Right lobe of liver (tissue), 6 donors: ENCODE measurements at regions not wholly inside any gene's neighbourhood (a gene's known extent, or its start where the extent isn't known, plus 50 kb on each side); places are given as distances from the start of the nearest gene placed in this dataset.

Source experiments
- ATAC-seq, 4 donors: fragments of 200-7000 bp; cut with Tn5 transposase; one replicate each; pipeline ENCODE4 v1.9.1; 2020; ENCODE audit warnings: mild to moderate bottlenecking in 4 of 4, moderate library complexity in 4 of 4
- DNase-seq, 3 donors: peaks; one replicate each; pipeline ENCODE4 v3.0.0-alpha.2; 2020
- H3K27ac ChIP-seq, 3 donors: fragments of 200-600 bp; one replicate each; pipeline ENCODE4 v1.8.0; 2022
- H3K27me3 ChIP-seq, 2 donors: fragments of 200-600 bp; one replicate each; pipeline ENCODE4 v1.8.0; 2022
- H3K36me3 ChIP-seq, 4 donors: fragments of 200-600 bp; sonication (generic) in 1 of 4; one replicate each; pipeline versions ENCODE4 v1.5.1 to v1.8.0; 2017 to 2022; ENCODE audit warnings: control low read depth in 1 of 4
- H3K4me1 ChIP-seq, 4 donors: fragments of 200-600 bp; sonication (generic) in 1 of 4; one replicate each; pipeline versions ENCODE4 v1.5.1 to v1.8.0; 2017 to 2022; ENCODE audit warnings: control low read depth in 1 of 4
- H3K4me3 ChIP-seq, 3 donors: fragments of 200-600 bp; one replicate each; pipeline ENCODE4 v1.8.0; 2022
- H3K9me3 ChIP-seq, 4 donors: fragments of 200-600 bp; sonication (generic) in 1 of 4; one replicate each; pipeline versions ENCODE4 v1.5.1 to v1.8.0; 2017 to 2022; ENCODE audit warnings: control low read depth in 1 of 4
- POLR2A ChIP-seq: fragments of 450-650 bp; IDR thresholded peaks from one replicate; pipeline ENCODE4 v1.6.1; 2017; ENCODE audit warnings: antibody characterized with exemption, mild to moderate bottlenecking
- WGBS: methylation state at CpG from one replicate; pipeline ENCODE4 v1.1.6; 2018; ENCODE audit warnings: low coverage, low lambda C conversion rate; ENCODE audit not compliant: insufficient coverage; ENCODE audit errors: missing lambda C conversion rate; 5-methylcytosine and 5-hydroxymethylcytosine counted together
- intact Hi-C, 2 donors: fragments of 100-400 bp; cut with DNase I; formaldehyde crosslinking; loops; one replicate each; pipeline versions ENCODE4 v1.11.2 to v1.14.1; 2022
- TF ChIP-seq, protein P1 (sequence below), 4 donors: fragments of 200-600 bp in 3 of 4; fragments of 450-650 bp in 1 of 4; IDR thresholded peaks; one replicate each; pipeline versions ENCODE4 v1.5.1 to v1.8.0; 2016 to 2022; ENCODE audit warnings: antibody characterized with exemption in 4 of 4, mild to moderate bottlenecking in 2 of 4
- donor health status: DM: no; HTN: yes; CAD: no.
- donor health status: DM: no; HTN: no; CAD: no.
- donor health status: DM: no; HTN: no; CAD: no.
- donor health status: DM: no; HTN: yes; CAD: no.
- donor health status: DM: no; HTN: yes; CAD: no.

- H3K36me3 ChIP-seq: no peaks in the 10 kb centered on the region
- no peaks in the 10 kb centered on the region for H3K27me3 ChIP-seq
- DNase-seq (no peak), ATAC-seq (no peak)
- H3K9me3 ChIP-seq: no peaks in the 10 kb centered on the region
- intact Hi-C loops: no loop called here
- H3K4me1 ChIP-seq: no peaks in the 10 kb centered on the region
- no peak for TF ChIP-seq POLR2A
- TF ChIP-seq, protein P1, sequence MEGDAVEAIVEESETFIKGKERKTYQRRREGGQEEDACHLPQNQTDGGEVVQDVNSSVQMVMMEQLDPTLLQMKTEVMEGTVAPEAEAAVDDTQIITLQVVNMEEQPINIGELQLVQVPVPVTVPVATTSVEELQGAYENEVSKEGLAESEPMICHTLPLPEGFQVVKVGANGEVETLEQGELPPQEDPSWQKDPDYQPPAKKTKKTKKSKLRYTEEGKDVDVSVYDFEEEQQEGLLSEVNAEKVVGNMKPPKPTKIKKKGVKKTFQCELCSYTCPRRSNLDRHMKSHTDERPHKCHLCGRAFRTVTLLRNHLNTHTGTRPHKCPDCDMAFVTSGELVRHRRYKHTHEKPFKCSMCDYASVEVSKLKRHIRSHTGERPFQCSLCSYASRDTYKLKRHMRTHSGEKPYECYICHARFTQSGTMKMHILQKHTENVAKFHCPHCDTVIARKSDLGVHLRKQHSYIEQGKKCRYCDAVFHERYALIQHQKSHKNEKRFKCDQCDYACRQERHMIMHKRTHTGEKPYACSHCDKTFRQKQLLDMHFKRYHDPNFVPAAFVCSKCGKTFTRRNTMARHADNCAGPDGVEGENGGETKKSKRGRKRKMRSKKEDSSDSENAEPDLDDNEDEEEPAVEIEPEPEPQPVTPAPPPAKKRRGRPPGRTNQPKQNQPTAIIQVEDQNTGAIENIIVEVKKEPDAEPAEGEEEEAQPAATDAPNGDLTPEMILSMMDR (IDR thresholded peaks at IDR 0.05): no peak
- H3K27ac ChIP-seq: no peak overlapping the region
- no peak overlapping the region for H3K4me3 ChIP-seq
- 64% methylated on average over 7 of the region's 8 CpGs for WGBS
These were observed 216.3 kb downstream of the ERMARD start for GRCh38 chr6:169967687-169968086.

DNA sequence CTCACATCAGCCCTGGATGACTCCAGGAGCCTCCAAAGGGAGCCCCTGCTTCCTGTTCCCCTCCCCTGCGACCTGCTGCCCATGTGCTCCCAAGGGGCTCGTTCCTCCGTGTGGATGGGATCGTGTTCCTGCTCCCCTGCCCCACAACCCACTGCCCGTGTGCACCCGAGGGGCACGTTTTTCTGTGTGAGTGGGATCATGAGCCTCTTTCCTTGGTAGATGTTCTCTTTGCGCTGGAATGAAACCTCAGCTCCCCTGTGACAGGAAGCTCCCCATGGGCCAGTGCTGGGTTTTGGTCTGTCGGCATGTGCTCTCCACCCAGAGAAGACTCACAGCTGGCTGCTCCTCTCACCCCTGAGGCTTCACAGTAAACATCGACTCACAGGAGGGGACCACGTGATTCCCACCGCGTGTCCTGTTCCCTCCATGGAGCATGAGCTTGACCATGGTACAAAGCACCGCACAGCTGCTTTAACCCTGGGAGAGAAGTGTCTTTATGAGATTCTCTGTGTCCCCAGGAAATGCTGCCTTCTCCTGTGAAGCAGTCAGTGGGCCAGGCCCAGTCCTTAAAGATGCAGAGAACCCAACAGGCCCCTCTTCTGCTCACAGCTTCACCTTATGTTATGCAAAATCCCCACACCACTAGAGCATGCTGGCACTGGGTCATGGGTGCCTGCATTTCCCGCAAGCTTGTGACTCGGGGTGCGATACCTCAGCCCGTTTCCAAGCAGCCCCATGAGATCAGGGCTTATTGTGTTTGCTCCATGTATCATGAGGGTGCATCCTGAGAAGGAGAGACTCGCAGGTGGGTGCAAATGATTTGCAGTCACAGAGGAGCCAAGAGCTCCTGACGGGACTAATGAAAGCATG lies 215.1 kb downstream of the ERMARD start:
- TF ChIP-seq, protein P1 (IDR thresholded peaks at IDR 0.05): no peak
- TF ChIP-seq POLR2A: no peak
- Histone ChIP-seq H3K4me3 (no peak overlapping the region), H3K27ac (no peak overlapping the region), H3K4me1 (peaks cover 0 to 4% (median 0%) of the 10 kb centered on the region in 4 donors), H3K9me3 (no peaks in the 10 kb centered on the region), H3K27me3 (no peaks in the 10 kb centered on the region), H3K36me3 (no peaks in the 10 kb centered on the region)
- intact Hi-C loops: no loop called here
- DNase-seq: no peak
- WGBS: 66% methylated on average over 15 of the region's 20 CpGs
- ATAC-seq: no peak

DNA sequence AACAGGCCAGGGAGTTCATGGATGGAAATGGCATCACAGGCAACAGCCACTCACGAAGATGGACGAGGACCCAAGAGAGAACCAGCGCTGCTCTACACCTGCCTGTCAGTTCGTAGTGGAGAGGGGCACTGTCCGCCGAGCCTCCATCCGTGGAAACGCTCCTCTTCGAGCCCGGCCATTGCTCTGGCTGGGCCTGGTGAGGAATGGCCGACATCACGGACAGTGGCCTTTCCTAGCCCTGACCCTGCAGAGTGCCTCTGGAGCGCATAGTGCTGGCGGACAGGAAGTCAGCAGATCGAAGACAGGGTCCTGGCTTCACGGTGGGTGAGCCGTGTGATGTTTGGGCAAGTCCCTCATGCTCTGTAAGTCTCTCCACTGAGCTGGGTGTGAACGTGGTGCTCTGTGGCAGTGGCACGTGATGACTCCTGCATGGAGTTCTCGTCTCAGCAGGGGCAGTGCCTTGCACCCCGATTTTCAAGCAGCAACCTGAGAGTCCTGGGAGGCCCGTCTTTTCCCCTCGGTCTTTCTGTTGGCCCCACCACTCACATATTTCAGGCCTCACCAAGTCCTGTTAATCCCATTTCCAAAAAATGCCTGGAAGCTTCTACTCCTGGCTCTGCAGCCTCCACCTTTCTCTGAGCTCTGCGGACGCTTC lies 214.4 kb downstream of the ERMARD start:
- ATAC-seq: no peak
- Histone ChIP-seq H3K27me3 (no peaks in the 10 kb centered on the region), H3K9me3 (no peaks in the 10 kb centered on the region), H3K36me3 (no peaks in the 10 kb centered on the region), H3K4me3 (no peak overlapping the region), H3K27ac (no peak overlapping the region), H3K4me1 (peaks cover 0 to 4% (median 0%) of the 10 kb centered on the region in 4 donors)
- WGBS: 70% methylated on average over 6 of the region's 25 CpGs
- TF ChIP-seq, protein P1 (IDR thresholded peaks at IDR 0.05): no peak
- TF ChIP-seq POLR2A: no peak
- DNase-seq: peak in 1 of 3 donors; percentile 26
- intact Hi-C loops: no loop called here

DNA sequence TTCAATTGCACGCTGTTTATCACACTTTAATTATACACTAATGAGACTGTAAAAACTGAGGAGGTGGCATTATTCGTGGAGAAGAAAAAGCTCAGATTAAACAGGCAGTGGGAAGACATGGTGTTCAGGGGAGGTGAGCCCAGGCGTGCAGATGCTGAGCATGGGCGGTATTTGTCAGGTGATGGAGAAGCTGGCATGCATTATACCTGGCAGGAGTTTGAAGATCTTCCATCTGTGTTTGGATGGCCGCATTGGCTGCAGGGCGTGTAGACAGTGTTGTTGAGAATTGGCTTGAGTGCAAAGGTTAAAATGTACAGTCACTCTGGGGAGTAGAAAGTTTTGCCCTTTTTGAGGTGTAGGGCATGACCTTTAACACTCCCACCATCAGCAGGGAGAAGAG lies 213.8 kb downstream of the ERMARD start:
- Histone ChIP-seq H3K9me3 (no peaks in the 10 kb centered on the region), H3K4me3 (no peak overlapping the region), H3K36me3 (no peaks in the 10 kb centered on the region), H3K4me1 (peaks cover 0 to 4% (median 0%) of the 10 kb centered on the region in 4 donors), H3K27me3 (no peaks in the 10 kb centered on the region), H3K27ac (no peak overlapping the region)
- no peak for ATAC-seq
- intact Hi-C loops: no loop called here
- TF ChIP-seq POLR2A: no peak
- TF ChIP-seq, protein P1 (IDR thresholded peaks at IDR 0.05): no peak
- no peak for DNase-seq
- 64% methylated on average over 6 of the region's 6 CpGs for WGBS
